A549 (cell line): ENCODE measurements at regions not wholly inside any gene's neighbourhood (a gene's known extent, or its start where the extent isn't known, plus 50 kb on each side); places are given as distances from the start of the nearest gene placed in this dataset.
"Not testable (repeated sequence)": the region's sequence is repeated elsewhere in the genome, so short reads cannot be mapped to it uniquely, and the experiment has no call there.

Source experiments
- CTCF ChIP-seq: fragments of >200 bp; sonication (Bioruptor Twin); formaldehyde crosslinking; IDR thresholded peaks from 3 replicates; pipeline ENCODE4 v1.5.1; 2016
- HMGXB4 ChIP-seq: fragments of 250-450 bp; sonication (Bioruptor Pico); IDR thresholded peaks from 2 replicates; pipeline ENCODE4 v1.5.0; 2021; ENCODE audit warnings: mild to moderate bottlenecking, moderate library complexity, borderline replicate concordance
- JUN ChIP-seq, 2 experiments: fragments of >200 bp; sonication (Bioruptor Twin); formaldehyde crosslinking; IDR thresholded peaks; 2 replicates in 1 of 2; 3 replicates in 1 of 2; pipeline ENCODE4 v1.6.1; 2016 to 2017
- MAX ChIP-seq: IDR thresholded peaks from 2 replicates; pipeline ENCODE4 v1.6.1; 2012
- POLR2A ChIP-seq: IDR thresholded peaks from 2 replicates; pipeline ENCODE4 v1.6.1; 2012; ENCODE audit warnings: mild to moderate bottlenecking, low read length
- REST ChIP-seq: fragments of 200-600 bp; sonication (generic); IDR thresholded peaks from 2 replicates; pipeline ENCODE4 v1.6.1; 2016; ENCODE audit warnings: antibody characterized with exemption, mild to moderate bottlenecking, moderate library complexity
- USF2 ChIP-seq: fragments of 450-650 bp; IDR thresholded peaks from 2 replicates; pipeline ENCODE4 v1.6.1; 2014; ENCODE audit warnings: antibody characterized with exemption

GRCh38 chr11:29050962-29051361 is 942.8 kb downstream of the METTL15 start:
- TF ChIP-seq REST; JUN (IDR thresholded peaks at IDR 0.05); MAX; HMGXB4 (CRISPR knock-in tag); POLR2A; CTCF; USF2: not testable (repeated sequence)
